Omental fat pad (tissue), 3 donors: ENCODE measurements at regions not wholly inside any gene's neighbourhood (a gene's known extent, or its start where the extent isn't known, plus 50 kb on each side); places are given as distances from the start of the nearest gene placed in this dataset.

ENCODE experiments used
- ATAC-seq: fragments of 150-250 bp; one replicate; pipeline ENCODE4 v1.9.1; 2016; ENCODE audit warnings: mild to moderate bottlenecking, moderate library complexity; ENCODE audit not compliant: low FRiP score
- DNase-seq: peaks from one replicate; pipeline ENCODE4 v3.0.0-alpha.2; 2019; ENCODE audit warnings: low spot score
- TF ChIP-seq, protein P1 (sequence below), 3 donors: fragments of 450-650 bp; IDR thresholded peaks; one replicate each; pipeline ENCODE4 v1.5.1; 2016 to 2017; ENCODE audit warnings: antibody characterized with exemption in 3 of 3, mild to moderate bottlenecking in 3 of 3, moderate library complexity in 2 of 3

DNA sequence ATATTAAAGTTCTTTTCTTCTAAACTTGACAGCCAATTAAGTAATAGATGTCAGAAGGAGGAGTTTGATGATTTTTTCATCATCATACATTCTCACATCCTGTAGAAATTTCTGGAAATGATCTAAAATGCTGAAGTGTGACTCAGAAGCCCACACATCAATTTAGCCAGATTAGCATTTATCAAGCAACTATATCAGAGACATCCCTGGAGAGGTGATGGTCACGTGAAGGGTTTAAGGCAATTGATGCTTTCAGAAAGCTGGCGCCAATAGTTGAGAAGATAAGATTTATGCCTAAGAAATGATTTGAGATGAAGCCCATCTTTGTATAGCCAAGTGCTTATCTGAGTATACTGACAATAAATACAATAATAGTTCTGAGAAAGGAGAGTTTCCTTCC, 162.9 kb upstream of the RORB start:
- TF ChIP-seq, protein P1, sequence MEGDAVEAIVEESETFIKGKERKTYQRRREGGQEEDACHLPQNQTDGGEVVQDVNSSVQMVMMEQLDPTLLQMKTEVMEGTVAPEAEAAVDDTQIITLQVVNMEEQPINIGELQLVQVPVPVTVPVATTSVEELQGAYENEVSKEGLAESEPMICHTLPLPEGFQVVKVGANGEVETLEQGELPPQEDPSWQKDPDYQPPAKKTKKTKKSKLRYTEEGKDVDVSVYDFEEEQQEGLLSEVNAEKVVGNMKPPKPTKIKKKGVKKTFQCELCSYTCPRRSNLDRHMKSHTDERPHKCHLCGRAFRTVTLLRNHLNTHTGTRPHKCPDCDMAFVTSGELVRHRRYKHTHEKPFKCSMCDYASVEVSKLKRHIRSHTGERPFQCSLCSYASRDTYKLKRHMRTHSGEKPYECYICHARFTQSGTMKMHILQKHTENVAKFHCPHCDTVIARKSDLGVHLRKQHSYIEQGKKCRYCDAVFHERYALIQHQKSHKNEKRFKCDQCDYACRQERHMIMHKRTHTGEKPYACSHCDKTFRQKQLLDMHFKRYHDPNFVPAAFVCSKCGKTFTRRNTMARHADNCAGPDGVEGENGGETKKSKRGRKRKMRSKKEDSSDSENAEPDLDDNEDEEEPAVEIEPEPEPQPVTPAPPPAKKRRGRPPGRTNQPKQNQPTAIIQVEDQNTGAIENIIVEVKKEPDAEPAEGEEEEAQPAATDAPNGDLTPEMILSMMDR (IDR thresholded peaks at IDR 0.05): no peak
- no peak for ATAC-seq
- DNase-seq: no peak

DNA sequence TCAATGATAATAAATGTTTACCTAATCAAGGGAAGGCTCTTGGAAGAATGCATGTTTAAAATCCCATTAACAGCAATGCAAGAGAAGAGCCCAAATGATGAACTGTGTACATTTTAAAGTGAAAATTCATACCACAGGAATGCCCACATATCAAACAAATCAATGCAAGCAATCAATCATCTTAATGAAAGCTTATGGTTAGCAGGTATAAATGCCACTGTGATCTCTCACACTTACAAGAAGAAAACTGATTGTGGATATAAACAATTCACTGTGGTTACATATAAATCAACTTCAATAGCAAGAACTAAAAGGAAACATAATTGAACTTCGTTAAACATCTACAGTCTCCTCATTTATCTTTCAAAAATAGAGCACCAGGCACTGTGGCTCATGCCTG, 161.0 kb upstream of the RORB start:
- no peak for DNase-seq
- TF ChIP-seq, protein P1 (IDR thresholded peaks at IDR 0.05): no peak
- no peak for ATAC-seq

DNA sequence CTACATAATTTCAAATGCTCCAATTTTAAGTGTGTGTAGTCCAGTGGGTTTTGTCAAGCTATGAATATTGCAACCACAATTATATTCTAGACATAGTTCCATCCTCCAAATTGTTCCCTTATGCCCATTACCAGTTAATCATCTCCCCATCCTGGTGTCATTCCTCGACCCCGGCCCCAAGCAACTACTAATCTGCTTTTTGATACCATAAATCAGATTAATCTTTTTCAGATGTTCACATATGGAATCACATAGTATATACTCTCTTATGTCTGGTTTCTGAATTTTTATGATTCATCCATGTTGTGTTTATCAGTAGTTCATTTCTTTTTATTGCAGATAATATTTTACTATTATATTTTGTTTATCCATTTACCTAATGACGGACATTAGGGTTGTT, 148.4 kb upstream of the RORB start:
- DNase-seq (no peak), ATAC-seq (no peak)
- TF ChIP-seq, protein P1 (IDR thresholded peaks at IDR 0.05): no peak

DNA sequence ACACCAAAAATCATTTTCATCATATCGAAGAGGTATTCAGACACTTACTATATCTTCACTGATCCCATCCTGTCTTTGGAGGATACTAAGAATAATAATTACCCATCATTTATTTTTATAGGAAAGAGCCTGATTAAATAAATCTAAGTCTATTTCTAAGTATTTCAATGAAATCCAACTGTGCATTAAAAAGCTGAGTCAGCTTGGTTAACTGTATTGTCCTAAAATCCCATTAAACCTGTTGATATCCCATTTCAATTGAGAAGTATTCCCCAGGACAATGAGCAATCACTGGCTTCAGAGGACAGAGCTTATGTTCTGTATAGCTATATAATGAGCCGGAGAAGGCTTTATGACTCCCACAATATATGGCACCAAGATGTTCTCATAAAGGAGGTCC, 142.0 kb upstream of the RORB start:
- DNase-seq (no peak), ATAC-seq (no peak)
- TF ChIP-seq, protein P1 (IDR thresholded peaks at IDR 0.05): no peak

DNA sequence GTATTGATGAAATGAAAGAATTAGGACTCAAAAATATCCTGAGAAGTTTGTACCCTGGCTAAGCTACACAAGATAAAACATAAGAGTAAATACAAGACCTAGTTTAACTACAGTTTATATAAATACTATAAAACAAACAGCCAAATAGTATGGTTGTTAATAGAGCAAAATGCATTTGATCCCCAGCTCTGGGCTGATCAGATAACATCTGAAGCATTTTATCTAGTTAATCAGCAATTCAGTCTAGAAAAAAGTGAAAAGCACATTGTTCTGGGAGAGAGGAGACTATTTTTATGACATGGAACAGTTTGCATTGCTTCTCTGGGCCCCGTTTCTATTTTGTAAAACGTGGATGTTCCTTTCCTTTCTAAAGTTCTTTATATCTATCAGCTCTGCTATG, 139.6 kb upstream of the RORB start:
- ATAC-seq (no peak), DNase-seq (no peak)

DNA sequence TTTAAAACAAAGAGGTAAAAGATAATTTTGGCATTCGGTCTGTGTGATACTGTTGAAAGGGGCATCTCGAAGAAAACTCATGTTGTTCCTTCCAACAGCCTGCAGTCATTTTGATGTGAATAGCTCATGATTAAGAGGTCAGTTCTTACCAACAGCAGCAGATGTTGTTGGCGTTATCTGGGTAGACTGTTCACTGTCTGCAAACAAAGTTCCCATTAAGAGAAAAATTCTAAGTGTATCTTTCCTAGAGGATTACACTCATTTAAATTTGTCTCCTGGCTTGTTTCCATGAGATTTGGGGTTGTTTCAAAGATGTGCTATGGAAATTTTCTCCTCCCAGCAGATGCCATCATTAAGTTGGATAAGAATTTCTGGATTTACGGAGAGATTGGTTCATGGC, 138.2 kb upstream of the RORB start:
- no peak for ATAC-seq
- TF ChIP-seq, protein P1 (IDR thresholded peaks at IDR 0.05): no peak
- DNase-seq: no peak

More for the DNA sequence above, 139.6 kb upstream of the RORB start:
- TF ChIP-seq, protein P1 (IDR thresholded peaks at IDR 0.05): no peak

DNA sequence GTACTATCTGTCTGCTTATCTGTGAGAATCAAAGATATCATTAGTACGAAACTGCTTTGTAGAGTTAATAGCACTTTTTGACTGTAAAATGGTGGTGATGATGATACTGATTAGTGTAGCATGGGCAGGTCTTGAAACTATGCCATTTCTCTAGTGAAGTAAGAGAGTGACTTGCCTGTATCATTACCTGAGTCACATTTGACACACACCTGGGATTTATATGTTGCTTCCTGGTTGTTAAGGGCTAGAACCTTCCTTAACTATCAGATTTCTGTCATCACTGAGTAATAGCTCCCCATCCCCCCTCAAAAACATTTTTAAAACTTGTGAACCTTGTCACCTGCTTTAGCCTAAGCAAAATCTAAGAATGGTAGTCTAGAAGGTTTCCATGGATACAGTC, 135.6 kb upstream of the RORB start:
- DNase-seq: no peak
- ATAC-seq: no peak
- TF ChIP-seq, protein P1 (IDR thresholded peaks at IDR 0.05): no peak
